Neural cell (in vitro differentiated cells): ENCODE measurements at regions not wholly inside any gene's neighbourhood (a gene's known extent, or its start where the extent isn't known, plus 50 kb on each side); places are given as distances from the start of the nearest gene placed in this dataset.

Source experiments
- CTCF ChIP-seq: fragments of 450-650 bp; IDR thresholded peaks from 2 replicates; pipeline ENCODE4 v1.5.1; 2014; ENCODE audit warnings: antibody characterized with exemption, mild to moderate bottlenecking, moderate library complexity; ENCODE audit not compliant: poor library complexity, severe bottlenecking
- REST ChIP-seq: IDR thresholded peaks from 2 replicates; pipeline ENCODE4 v1.6.1; 2012; ENCODE audit warnings: borderline replicate concordance

GRCh38 chrX:121958886-121959285, 911.5 kb downstream of the GLUD2 start:
- TF ChIP-seq CTCF, result no peak
- no peak for TF ChIP-seq REST
